ENCODE measurements at regions not wholly inside any gene's neighbourhood (a gene's known extent, or its start where the extent isn't known, plus 50 kb on each side); places are given as distances from the start of the nearest gene placed in this dataset.

DNA sequence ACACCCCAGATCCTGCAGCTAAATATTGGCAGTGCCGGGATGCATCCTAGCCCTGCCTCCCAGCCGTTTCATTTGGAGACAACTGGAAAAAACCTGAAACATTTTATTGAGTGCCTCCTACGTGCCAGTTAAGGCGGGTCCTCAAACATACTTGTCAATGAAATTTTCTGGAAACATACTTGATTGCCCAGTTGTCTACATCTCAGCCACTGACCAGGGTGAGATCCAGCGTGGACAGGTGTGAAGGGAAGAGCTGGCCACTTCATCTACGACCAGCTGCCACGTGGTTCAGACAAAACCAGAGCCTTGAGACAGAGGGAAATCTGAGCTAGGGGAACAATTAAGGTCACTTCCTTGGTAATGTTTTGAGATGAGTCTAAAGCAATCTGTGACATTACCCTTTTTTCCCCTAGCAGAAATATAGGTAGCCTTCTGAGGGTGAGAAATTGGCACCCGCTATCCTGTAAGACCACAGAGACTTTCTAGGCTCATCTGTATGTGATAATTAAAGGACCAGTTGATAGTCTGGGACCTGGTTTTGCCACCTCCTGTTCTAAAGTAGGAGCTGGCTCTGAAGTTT is 116.3 kb upstream of the MTHFD1L start:
- TF ChIP-seq, protein P1, sequence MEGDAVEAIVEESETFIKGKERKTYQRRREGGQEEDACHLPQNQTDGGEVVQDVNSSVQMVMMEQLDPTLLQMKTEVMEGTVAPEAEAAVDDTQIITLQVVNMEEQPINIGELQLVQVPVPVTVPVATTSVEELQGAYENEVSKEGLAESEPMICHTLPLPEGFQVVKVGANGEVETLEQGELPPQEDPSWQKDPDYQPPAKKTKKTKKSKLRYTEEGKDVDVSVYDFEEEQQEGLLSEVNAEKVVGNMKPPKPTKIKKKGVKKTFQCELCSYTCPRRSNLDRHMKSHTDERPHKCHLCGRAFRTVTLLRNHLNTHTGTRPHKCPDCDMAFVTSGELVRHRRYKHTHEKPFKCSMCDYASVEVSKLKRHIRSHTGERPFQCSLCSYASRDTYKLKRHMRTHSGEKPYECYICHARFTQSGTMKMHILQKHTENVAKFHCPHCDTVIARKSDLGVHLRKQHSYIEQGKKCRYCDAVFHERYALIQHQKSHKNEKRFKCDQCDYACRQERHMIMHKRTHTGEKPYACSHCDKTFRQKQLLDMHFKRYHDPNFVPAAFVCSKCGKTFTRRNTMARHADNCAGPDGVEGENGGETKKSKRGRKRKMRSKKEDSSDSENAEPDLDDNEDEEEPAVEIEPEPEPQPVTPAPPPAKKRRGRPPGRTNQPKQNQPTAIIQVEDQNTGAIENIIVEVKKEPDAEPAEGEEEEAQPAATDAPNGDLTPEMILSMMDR (IDR thresholded peaks at IDR 0.05) = no peak
- TF ChIP-seq POLR2A (IDR thresholded peaks at IDR 0.05) = no peak
- no peak for TF ChIP-seq POLR2AphosphoS5 (IDR thresholded peaks at IDR 0.05)
- no peak for TF ChIP-seq EP300 (IDR thresholded peaks at IDR 0.05)

Data from gastroesophageal sphincter (tissue), 3 donors.